Cardiac fibroblast (primary cell): ENCODE measurements at regions not wholly inside any gene's neighbourhood (a gene's known extent, or its start where the extent isn't known, plus 50 kb on each side); places are given as distances from the start of the nearest gene placed in this dataset.

Source experiments
- DNase-seq, 2 donors: peaks; one replicate each; pipeline versions ENCODE4 v3.0.0 to v3.0.0-alpha.2; 2010; ENCODE audit warnings: low read depth in 2 of 2
- H3K4me3 ChIP-seq, 2 donors: replicated peaks in 1 of 2; 1 replicate in 1 of 2; 2 replicates in 1 of 2; pipeline ENCODE4 v1.5.1; 2011; ENCODE audit warnings: low read depth in 2 of 2, low read length in 2 of 2, mild to moderate bottlenecking in 2 of 2, moderate library complexity in 1 of 2
- CTCF ChIP-seq: IDR thresholded peaks from one replicate; pipeline ENCODE4 v1.5.1; 2011; ENCODE audit warnings: low read depth, mild to moderate bottlenecking, low read length, inconsistent platforms

- no peak overlapping the region for H3K4me3 ChIP-seq
- no peak for DNase-seq
- no peak for TF ChIP-seq CTCF
These were observed 60.5 kb upstream of the CHST1 start for GRCh38 chr11:45725776-45726492.

DNA sequence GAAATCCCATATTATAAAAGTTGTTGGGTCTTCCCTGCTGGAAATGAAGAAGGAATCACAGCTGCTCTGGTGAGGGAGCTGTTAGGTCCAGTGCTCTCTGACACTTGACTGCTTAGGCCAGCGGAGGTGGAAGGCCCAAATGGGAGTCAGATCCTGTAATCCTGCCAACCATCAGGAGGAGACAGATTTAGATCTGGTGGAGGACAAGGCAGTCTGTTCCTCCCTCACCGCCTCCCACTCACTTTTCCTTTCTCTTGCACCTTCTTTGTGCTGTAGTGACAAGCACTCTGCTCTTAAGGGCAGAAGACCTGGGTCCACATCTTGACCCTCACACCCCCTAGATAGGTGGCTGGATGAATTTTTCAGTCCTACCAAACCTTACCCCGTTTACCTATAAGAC lies 59.7 kb upstream of the CHST1 start:
- no peak overlapping the region for H3K4me3 ChIP-seq
- no peak for DNase-seq

GRCh38 chr11:45724153-45724552 lies 58.7 kb upstream of the CHST1 start:
- TF ChIP-seq CTCF: no peak
- DNase-seq: no peak
- no peak overlapping the region for H3K4me3 ChIP-seq

More for the DNA sequence above, 59.7 kb upstream of the CHST1 start:
- no peak for TF ChIP-seq CTCF

DNA sequence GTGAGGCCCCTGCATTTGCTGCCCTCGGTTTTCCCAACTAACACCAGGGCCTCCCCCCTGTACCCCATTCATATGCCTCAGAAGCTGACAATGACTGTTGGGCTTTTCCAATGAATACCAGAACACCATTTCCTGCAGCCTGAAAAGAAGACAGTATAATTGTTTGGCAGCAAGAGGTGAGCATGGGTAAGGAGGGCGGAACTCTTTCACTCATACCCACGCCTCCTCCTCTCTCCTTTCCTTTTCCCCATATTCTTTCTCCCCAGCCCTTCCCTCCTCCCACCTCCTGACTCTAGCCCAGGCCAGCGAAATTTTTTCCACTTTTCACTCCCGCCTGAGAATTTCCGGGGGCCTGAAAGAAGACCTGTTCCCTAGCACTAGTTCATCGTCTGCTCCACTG lies 58.0 kb upstream of the CHST1 start:
- TF ChIP-seq CTCF: no peak
- H3K4me3 ChIP-seq: no peak overlapping the region
- DNase-seq: no peak

GRCh38 chr11:45722144-45722543 lies 56.7 kb upstream of the CHST1 start:
- TF ChIP-seq CTCF: no peak
- no peak overlapping the region for H3K4me3 ChIP-seq
- DNase-seq: no peak

DNA sequence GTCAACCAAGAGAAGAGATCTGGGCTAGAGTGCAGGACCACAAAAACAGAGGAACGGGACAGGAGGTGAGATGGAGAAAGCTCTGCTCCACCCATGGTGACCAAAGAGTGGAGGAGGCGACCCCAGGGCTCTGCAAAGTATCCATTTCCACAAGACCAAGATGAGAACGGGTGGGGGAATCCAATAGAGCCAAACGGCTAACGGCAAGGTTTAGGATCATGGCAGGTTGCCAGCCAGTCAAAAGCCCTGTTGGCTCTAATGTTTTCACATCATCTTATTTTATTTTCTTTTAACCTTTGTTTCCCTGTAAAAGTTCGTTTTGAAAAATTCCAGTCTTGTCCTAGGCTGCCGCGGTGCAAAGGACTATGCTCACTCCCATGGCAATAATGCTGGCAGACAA lies 52.1 kb upstream of the CHST1 start:
- DNase-seq: no peak
- TF ChIP-seq CTCF: no peak
- H3K4me3 ChIP-seq: no peak overlapping the region

DNA sequence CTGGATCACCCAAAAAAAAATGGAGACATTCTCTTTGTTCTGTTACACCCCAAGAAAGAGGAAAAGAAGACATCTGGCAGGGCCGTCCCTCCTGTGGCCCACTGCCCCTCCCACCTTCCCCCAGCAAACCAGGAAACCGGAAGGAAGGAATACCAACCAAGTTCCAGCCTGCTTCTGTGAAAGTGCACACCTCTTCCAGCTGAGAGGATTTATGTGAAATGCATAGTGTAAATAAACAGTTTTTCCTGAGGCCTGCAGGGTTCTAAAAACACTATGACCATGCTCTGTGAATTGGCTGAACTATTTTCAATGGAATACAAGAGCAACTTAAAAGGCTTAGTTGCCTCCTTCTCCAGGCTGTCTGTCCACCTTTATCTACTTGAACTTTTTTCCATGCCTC lies 50.0 kb upstream of the CHST1 start:
- TF ChIP-seq CTCF: no peak
- no peak for DNase-seq
- no peak overlapping the region for H3K4me3 ChIP-seq
